ENCODE measurements at regions not wholly inside any gene's neighbourhood (a gene's known extent, or its start where the extent isn't known, plus 50 kb on each side); places are given as distances from the start of the nearest gene placed in this dataset.
"Not testable (repeated sequence)": the region's sequence is repeated elsewhere in the genome, so short reads cannot be mapped to it uniquely, and the experiment has no call there.

- no peak overlapping the region for H3K4me3 ChIP-seq
- FAIRE-seq (no peak), DNase-seq (no peak), ATAC-seq (no peak)
- no peaks in the 10 kb centered on the region for H3K36me3 ChIP-seq
- no peaks in the 10 kb centered on the region for H3K9me3 ChIP-seq
- intact Hi-C loops (cut with DNase I) = no loop called here
- H3K4me1 ChIP-seq = no peaks in the 10 kb centered on the region
- TF ChIP-seq, protein P1, sequence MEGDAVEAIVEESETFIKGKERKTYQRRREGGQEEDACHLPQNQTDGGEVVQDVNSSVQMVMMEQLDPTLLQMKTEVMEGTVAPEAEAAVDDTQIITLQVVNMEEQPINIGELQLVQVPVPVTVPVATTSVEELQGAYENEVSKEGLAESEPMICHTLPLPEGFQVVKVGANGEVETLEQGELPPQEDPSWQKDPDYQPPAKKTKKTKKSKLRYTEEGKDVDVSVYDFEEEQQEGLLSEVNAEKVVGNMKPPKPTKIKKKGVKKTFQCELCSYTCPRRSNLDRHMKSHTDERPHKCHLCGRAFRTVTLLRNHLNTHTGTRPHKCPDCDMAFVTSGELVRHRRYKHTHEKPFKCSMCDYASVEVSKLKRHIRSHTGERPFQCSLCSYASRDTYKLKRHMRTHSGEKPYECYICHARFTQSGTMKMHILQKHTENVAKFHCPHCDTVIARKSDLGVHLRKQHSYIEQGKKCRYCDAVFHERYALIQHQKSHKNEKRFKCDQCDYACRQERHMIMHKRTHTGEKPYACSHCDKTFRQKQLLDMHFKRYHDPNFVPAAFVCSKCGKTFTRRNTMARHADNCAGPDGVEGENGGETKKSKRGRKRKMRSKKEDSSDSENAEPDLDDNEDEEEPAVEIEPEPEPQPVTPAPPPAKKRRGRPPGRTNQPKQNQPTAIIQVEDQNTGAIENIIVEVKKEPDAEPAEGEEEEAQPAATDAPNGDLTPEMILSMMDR (IDR thresholded peaks at IDR 0.05) = no peak
- no peaks in the 10 kb centered on the region for H3K27me3 ChIP-seq
- H3K27ac ChIP-seq = no peak overlapping the region
Measured at GRCh38 chr13:64488731-64489130, 2741.4 kb downstream of the PCDH9 start.

DNA sequence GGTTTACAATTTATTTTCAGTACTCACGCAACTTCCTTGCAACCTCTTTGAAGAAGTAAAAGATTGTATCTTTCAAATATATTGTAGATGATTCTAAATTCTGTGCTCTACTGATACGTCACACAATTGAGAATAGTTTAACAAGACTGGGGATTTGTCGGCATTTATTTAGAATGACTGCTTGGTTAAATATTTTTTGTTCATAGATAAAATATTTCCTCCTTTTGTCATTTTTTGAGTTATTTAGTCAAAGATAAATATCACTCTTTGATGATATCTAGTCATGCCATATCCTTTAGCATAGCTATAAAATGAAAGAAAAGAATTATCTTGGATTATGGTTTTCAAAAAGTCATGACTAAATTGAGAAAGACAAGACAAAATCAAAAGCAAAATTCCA lies 2747.8 kb downstream of the PCDH9 start:
- Histone ChIP-seq H3K36me3 (no peaks in the 10 kb centered on the region), H3K9me3 (no peaks in the 10 kb centered on the region), H3K4me3 (no peak overlapping the region), H3K4me1 (no peaks in the 10 kb centered on the region), H3K27ac (no peak overlapping the region), H3K27me3 (no peaks in the 10 kb centered on the region)
- intact Hi-C loops (cut with DNase I) = no loop called here
- TF ChIP-seq, protein P1 (IDR thresholded peaks at IDR 0.05) = no peak
- FAIRE-seq = no peak
- WGBS, 2 donors = 80 to 81% methylated on average over 3 of the region's 3 CpGs
- no peak for ATAC-seq
- no peak for DNase-seq

GRCh38 chr13:64480672-64481071 lies 2749.5 kb downstream of the PCDH9 start:
- DNase-seq = no peak

GRCh38 chr13:64480211-64480610 lies 2749.9 kb downstream of the PCDH9 start:
- no peak for FAIRE-seq
- 62 to 73% methylated on average over 1 of the region's 1 CpG for WGBS, 2 donors
- DNase-seq = no peak

More at GRCh38 chr13:64480672-64481071, 2749.5 kb downstream of the PCDH9 start:
- TF ChIP-seq, protein P1 (IDR thresholded peaks at IDR 0.05) = no peak
- Histone ChIP-seq H3K4me1 (no peaks in the 10 kb centered on the region), H3K27me3 (no peaks in the 10 kb centered on the region), H3K4me3 (no peak overlapping the region), H3K9me3 (no peaks in the 10 kb centered on the region), H3K27ac (no peak overlapping the region), H3K36me3 (no peaks in the 10 kb centered on the region)
- WGBS, 2 donors = 0 to 2% methylated on average over 1 of the region's 1 CpG
- intact Hi-C loops (cut with DNase I) = no loop called here
- ATAC-seq (no peak), FAIRE-seq (no peak)

DNA sequence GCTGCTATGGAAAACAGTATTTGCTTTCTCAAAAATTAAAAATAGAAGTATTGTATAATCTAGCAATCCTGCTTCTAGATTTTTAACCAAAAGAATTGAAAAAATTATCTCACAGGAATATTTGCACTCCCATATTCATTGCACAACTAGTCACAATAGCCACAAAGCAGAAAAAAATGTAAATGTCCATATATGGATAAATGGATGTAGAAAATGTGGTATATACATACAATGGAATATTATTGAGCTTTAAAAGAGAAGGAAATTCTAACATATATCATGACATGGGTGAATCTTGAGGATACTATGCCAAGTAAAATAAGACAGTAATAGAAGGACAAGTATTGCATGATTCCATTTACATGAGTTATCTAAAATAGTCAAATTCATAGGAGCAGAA lies 2753.0 kb downstream of the PCDH9 start:
- no peaks in the 10 kb centered on the region for H3K9me3 ChIP-seq
- no peak overlapping the region for H3K4me3 ChIP-seq
- ATAC-seq (no peak), FAIRE-seq (no peak), DNase-seq (no peak)
- TF ChIP-seq, protein P1 (IDR thresholded peaks at IDR 0.05) = no peak
- no peaks in the 10 kb centered on the region for H3K27me3 ChIP-seq
- intact Hi-C loops (cut with DNase I) = no loop called here
- no peaks in the 10 kb centered on the region for H3K4me1 ChIP-seq
- H3K27ac ChIP-seq = no peak overlapping the region
- H3K36me3 ChIP-seq = no peaks in the 10 kb centered on the region

More at GRCh38 chr13:64480211-64480610, 2749.9 kb downstream of the PCDH9 start:
- no peaks in the 10 kb centered on the region for H3K27me3 ChIP-seq
- H3K9me3 ChIP-seq = no peaks in the 10 kb centered on the region
- H3K36me3 ChIP-seq = no peaks in the 10 kb centered on the region
- no peak for ATAC-seq
- H3K4me3 ChIP-seq = no peak overlapping the region
- intact Hi-C loops (cut with DNase I) = no loop called here
- H3K4me1 ChIP-seq = no peaks in the 10 kb centered on the region
- TF ChIP-seq, protein P1 (IDR thresholded peaks at IDR 0.05) = no peak
- H3K27ac ChIP-seq = no peak overlapping the region

GRCh38 chr13:64476041-64476568 lies 2754.0 kb downstream of the PCDH9 start:
- ATAC-seq; H3K27me3 ChIP-seq; intact Hi-C loops (cut with DNase I); H3K4me3 ChIP-seq; H3K27ac ChIP-seq; H3K4me1 ChIP-seq; FAIRE-seq; DNase-seq; H3K9me3 ChIP-seq; H3K36me3 ChIP-seq: not testable (repeated sequence)
- WGBS, 2 donors = 25 to 48% methylated on average over 2 of the region's 2 CpGs

Measured in pancreas (tissue), 10 donors.